IPS-NIHi7 (cell line): ENCODE measurements at regions not wholly inside any gene's neighbourhood (a gene's known extent, or its start where the extent isn't known, plus 50 kb on each side); places are given as distances from the start of the nearest gene placed in this dataset.
"Not testable (repeated sequence)": the region's sequence is repeated elsewhere in the genome, so short reads cannot be mapped to it uniquely, and the experiment has no call there.

Experiments
- DNase-seq: peaks from one replicate; pipeline ENCODE4 v3.0.0; 2012; ENCODE audit warnings: mixed read lengths; ENCODE audit errors: extremely low spot score

- peak; percentile 35 for DNase-seq
Observed at GRCh38 chr4:75189711-75190335, 256.9 kb downstream of the PARM1 start.

GRCh38 chr4:75180790-75181776 is 248.2 kb downstream of the PARM1 start:
- DNase-seq, result no peak

GRCh38 chr4:75180217-75180616 is 247.3 kb downstream of the PARM1 start:
- DNase-seq, result no peak

GRCh38 chr4:75179510-75179909 is 246.6 kb downstream of the PARM1 start:
- DNase-seq, result no peak

GRCh38 chr4:75172551-75172950 is 239.6 kb downstream of the PARM1 start:
- no peak for DNase-seq

GRCh38 chr4:75169427-75169826 is 236.5 kb downstream of the PARM1 start:
- no peak for DNase-seq

GRCh38 chr4:75169020-75169419 is 236.1 kb downstream of the PARM1 start:
- DNase-seq, result no peak

GRCh38 chr4:75168548-75168947 is 235.6 kb downstream of the PARM1 start:
- DNase-seq, result no peak

- not testable (repeated sequence) for DNase-seq
Observed at GRCh38 chr4:75165100-75165499, 232.2 kb downstream of the PARM1 start.

- DNase-seq, result no peak
Observed at GRCh38 chr4:75158451-75158850, 225.5 kb downstream of the PARM1 start.

GRCh38 chr4:75154994-75155393 is 222.1 kb downstream of the PARM1 start:
- DNase-seq, result no peak

GRCh38 chr4:75146223-75146622 is 213.3 kb downstream of the PARM1 start:
- DNase-seq, result no peak

GRCh38 chr4:75144475-75144874 is 211.6 kb downstream of the PARM1 start:
- no peak for DNase-seq

GRCh38 chr4:75142850-75143249 is 209.9 kb downstream of the PARM1 start:
- no peak for DNase-seq

GRCh38 chr4:75142382-75142781 is 209.5 kb downstream of the PARM1 start:
- no peak for DNase-seq

- DNase-seq, result peak; percentile 25
Observed at GRCh38 chr4:75141162-75141561, 208.2 kb downstream of the PARM1 start.

- no peak for DNase-seq
Observed at GRCh38 chr4:75137302-75137701, 204.4 kb downstream of the PARM1 start.

- no peak for DNase-seq
Observed at GRCh38 chr4:75135068-75135825, 202.3 kb downstream of the PARM1 start.

GRCh38 chr4:75126870-75127269 is 194.0 kb downstream of the PARM1 start:
- not testable (repeated sequence) for DNase-seq

- no peak for DNase-seq
Observed at GRCh38 chr4:75126058-75126457, 193.1 kb downstream of the PARM1 start.

- DNase-seq, result no peak
Observed at GRCh38 chr4:75122424-75123014, 189.6 kb downstream of the PARM1 start.

- DNase-seq, result no peak
Observed at GRCh38 chr4:75118739-75119138, 185.8 kb downstream of the PARM1 start.
